SK-N-DZ (cell line): ENCODE measurements at regions not wholly inside any gene's neighbourhood (a gene's known extent, or its start where the extent isn't known, plus 50 kb on each side); places are given as distances from the start of the nearest gene placed in this dataset.

Experiments used
- DNase-seq: peaks from one replicate; pipeline ENCODE4 v3.0.0-alpha.2; 2015; ENCODE audit warnings: low spot score

DNA sequence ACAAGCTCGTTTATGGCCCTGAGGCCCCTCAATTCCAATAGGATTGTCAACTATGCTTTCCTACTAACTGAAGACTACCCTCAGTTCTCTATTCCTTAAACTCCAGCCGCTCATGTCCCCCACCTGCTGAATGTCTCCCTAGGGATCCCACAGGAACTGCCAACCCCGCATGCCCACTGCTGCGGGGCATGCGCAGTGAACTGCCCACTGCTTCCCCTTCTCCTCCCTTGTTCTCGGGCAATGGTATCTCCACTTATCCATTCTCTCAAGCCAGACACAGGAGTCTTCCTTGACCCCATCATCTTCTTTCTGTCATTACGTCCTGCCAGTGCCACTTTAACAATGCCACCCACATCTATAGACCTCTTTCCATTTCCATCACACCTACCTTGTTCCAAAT is 90.0 kb downstream of the FGF18 start:
- no peak for DNase-seq

DNA sequence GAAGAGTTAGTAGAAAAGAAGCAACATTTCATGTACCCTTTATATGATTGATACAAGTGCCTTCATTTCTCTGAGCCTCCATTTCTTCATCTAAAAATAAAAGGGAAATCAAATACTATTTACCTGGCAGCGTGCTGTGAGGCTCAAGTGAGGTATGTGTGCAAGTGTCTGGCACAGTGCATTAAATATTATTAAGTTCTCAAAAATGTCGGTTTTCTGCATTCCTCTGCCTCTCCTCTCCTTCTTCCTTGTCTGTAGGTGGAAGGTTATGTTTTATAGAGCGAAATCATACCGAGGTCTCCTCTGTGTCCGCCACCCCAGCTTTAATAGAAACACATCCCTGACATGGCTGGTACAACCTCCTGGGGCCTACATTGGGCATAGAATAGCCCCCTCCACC is 93.0 kb downstream of the FGF18 start:
- no peak for DNase-seq

DNA sequence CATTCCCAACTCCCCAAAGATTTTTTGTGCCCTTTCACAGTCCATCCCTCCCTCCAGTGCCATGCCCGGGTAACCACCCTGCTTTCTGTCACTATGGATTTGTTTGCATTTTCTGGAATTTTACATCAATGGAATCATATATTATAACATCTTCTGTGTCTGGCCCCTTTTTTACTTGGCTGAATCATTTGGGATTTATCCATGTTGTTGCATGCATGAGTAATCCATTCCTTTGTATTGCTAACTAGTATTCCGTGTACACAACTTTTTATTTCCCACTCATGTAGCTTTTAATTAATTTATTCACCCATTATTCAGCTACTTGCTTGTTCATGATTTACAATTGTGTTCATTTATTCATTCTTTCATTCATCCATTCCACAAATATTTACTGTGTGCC is 94.1 kb downstream of the FGF18 start:
- no peak for DNase-seq

DNA sequence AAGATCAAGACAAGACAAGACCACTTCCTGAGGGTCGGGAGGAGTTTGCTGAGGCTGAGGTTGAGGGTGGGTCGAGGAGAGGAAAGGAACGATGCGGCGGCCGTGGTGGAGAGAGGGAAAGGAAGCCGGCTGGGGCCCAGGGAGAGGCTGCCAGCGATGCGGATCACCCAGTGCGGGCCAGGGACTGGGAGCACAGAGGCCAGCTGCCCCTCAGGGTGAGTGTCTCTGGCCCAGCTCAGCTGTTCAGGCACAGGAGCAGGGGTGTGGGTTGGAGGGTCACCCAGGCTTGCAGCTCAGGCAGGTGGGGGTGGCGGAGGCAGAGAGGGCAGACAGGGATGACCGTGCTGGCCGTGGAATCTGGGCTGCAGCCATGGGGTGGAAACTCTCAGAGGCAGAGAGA is 99.5 kb downstream of the FGF18 start:
- no peak for DNase-seq

DNA sequence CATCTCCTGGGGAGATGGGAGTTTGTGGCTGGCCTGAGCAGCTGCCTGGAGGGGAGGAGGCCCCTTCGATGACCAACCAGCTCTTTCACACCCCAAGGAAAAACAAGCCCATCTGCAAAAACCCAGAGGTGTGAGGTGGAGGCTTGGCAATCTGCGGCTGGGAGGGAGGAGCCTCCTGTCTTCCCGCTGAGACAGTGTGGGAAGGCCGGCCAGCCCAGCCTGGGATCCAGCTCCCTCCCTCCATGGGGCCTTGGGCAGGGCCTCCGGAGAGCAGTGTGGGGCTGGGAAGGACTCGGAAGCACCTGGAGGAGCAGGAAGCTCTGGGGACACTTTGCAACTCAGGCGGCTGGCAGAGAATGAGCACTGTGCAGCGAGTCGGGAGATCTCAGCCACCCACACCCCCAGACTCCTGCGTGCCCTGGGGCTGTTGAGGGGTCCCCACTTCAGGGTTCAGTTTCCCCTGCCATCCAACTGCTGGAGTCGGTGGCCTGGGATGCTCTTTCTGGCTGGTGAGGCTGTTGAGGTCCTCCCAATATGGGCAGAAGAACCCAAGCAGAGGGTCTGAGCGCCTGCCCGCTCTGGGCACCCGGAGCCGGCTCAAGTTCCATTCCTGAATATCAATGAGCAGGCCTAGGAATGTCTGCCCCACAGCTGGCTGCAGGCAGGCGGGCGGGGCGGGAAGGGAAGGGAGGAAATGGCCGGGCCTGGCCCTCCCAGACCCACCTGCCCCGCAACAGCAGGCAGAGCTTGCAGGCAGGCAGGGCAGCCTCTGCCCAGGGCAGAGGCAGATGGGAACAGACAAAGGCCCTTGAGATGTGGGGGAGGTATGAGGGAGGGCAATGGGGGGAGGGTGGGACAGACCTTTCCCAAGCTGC is 101.1 kb downstream of the FGF18 start:
- peak; percentile 33 for DNase-seq

DNA sequence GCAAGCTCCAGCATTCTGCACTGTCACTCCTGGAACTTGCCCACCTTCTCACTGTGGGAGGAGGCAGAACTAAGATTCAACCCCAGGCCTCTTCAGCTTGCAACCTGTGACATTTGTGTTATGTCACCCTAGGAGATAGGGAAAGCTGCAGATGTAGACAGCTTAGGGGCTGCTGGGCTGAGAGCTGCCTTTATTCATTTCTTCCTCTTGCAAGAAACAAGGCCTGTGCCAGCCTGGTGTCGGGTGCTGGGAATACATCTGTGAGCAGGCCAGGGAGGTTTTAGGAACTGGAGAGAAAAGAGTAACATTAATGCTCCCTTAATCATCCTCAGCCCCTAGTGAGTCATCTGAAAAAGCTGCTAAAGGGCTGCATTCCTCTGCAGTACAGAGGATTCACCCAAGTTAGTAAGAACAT is 101.8 kb downstream of the FGF18 start:
- DNase-seq = no peak

DNA sequence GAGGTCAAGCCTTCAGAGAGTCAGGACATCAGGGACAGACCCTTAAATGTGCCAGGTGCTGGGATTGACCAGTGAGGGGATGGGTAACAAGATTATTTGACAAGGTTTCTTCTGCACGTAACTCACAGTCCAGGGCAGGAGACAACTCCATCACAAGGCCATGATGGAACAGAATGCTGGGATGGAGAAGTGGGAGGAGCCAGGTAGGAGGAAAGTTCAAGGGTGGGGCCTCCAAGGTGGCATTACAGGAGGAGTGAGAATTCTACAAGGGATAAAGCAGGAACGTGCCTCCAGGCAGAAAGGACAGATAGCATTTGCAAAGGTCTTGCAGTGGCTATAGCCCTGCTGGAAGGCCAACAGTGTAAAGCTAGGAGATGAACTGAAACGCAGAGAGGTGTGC is 102.2 kb downstream of the FGF18 start:
- DNase-seq = no peak

DNA sequence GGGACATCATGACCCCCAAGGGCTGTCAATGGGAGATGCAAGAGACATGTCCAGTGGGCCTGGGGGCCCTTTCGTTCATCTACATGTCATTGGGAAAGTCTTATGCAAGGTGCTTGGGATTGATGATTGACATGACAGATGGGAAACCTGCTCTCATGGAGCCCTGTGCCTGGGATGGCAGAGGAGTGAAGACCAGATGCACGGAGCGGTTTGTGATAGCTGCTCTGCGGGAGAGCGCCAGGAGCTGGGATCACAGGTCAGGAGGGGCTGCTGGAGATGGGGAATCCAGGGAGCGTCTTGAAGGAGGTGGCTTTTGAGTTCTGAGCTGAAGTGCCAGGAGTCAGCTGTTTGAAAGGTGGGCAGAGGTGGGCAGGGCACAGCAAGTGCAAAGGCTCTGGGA is 104.3 kb downstream of the FGF18 start:
- DNase-seq = peak; percentile 28

DNA sequence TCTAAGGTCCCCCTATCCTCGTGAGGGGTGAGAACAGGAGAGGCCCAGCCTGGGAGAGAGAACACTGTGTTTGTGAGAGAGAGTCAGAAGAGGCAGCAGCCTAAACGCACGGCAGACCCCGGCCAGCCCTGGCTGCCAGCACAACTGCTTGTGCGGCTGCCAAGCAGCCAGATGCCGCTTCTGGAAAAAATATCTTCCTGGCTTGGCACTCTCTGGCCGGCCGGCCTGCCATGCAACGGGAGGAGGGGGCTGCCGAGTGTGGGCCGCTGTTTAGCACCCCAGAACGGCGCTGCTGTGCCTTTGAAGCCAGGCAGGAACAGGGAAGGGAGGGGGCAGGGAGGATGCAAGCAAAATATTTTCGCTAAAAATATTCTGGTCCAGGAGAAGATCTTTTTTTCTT is 105.0 kb downstream of the FGF18 start:
- no peak for DNase-seq

DNA sequence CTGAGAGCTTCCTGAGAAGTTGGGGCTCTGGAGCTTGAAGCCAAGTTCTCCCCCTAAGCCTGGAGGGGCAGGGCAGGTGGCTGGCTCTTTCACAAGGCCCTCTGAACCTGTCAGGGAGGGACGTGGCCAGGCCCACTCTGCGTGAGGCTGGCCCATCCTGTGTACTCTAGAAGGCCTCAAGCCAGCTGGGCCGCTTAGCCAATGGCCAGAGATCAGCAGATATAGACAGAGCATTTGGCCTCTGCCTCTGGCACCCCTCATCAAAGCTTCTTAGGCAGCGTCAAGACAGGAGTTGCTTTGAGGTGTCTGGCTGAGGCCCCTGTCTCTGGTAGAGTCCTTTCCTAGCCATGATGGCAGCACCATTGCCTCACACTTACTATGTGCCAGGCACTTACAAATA is 105.6 kb downstream of the FGF18 start:
- peak; percentile 46 for DNase-seq

DNA sequence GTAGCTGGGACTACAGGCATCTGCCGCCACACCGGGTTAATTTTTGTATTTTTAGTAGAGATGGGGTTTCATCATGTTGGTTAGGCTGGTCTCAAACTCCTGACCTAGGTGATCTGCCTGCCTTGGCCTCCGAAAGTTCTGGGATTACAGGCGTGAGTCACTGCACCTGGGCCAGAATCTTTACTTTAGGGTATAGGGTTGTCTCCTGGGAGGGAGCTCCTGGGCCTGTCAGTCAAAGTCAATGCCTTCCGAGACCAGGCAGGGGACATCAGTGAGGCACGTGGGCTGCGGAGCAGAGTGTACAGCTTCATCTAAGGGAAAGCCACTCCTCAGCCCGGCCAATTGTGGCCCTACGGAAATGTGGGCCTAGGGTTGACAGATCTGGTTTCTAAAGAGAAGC is 108.6 kb downstream of the FGF18 start:
- no peak for DNase-seq

DNA sequence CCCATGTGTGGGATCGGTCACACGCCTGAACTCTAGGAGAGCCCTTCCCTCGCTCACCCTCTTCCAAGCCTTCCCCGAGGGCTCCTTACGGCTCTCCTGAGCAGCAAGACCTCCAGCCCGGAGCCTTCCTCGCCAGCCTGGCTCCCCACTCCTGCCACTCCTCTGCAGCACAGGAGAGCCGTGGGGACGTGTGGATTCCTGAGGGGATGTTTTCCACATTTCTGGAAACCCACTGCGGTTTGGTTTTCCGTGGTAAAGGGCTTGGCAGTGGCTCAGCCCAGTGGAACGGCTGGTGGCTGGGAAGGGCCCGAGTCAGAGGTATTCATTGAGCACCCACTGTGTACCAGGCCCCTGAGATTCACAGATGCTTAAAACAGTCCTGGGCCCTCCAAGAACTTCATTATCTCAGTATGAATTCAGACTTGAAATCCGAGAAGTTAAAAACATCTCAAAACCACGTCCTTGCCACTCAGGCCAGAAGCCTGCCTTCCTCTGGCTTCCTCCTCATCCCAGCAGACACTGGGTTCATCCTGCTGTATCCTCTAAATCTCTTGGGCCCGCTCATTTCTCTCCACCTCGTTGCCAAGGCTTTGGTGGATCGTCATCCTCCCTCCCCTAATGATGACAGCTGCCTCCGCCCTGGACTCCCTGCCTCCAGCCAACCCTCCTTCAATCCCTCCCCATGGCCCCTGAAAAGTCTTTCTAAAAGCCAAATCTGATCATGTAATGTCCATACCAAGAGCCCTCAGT is 109.6 kb downstream of the FGF18 start:
- no peak for DNase-seq

DNA sequence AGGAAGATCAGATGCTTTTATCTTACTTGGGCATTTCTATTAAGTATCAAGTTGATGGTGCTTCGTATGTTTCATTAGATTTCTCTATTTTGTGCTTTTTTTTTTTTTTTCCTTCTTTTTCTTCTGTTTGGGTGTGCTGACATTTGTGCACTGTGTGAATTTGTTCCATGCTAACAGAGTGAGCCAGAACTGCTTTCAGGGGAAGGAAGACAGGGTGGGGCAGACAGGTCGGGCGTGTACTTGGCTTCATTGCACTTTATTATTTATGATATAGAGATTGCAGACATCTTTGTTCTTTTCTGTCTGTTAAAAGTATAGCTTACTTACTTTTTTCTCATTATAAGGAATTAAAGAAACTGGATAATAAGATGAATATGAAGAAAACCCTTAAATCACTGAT is 112.2 kb downstream of the FGF18 start:
- DNase-seq = no peak

DNA sequence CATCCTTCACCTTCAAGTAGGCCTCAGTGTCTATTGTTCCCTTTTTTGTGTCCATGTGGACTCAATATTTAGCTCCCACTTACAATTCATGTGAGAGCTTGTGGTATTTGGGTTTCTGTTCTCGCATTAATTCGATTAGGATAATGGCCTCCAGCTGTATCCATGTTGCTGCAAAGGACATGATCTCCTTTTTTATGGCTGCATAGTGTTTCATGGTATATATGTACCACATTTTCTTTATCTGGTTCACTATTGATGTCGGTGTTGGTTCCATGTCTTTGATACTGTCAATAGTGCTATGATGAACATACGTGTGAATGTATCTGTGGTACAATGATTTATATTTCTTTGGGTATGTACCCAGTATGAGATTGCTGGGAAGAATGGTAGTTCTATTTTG is 113.7 kb downstream of the FGF18 start:
- no peak for DNase-seq

DNA sequence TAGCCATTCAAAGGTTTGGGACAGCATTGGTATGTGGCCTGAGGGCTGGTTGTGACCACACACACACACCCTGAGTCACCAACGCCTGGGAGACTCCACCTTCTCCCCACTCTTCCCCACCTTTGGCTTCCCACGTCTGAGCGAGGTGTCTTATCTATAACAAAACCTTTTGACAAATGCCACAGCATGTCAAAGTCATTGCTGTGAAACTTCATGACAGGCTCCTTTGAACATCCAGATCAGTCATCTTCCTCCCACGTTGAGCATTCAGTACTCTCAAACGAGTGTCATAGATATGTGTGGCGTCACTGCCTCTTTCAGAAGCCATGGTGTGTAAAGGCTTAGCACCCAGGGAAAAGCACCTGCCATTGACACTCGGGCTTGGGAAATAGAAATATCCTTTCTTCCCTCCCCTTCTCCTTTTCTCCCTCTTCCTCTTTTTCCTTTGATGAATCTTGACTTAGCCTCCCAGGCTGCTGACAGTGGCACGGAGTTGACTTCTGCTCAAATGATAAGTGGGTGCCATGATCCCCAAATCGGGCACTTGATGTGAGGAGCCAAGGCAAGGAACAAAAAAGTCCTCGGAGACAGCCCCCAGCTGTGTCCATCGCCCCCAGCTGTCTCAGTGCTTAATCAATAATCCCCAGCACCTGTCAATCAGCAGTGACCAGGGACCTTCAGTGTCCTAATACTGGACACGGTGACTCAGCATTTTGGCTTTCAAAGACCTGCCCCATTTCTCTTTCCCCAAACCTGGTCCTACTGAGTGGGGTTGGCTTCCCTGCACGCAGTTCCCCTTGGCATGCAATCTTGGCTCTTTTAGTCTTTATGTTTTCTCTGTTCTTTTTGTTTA is 114.8 kb downstream of the FGF18 start:
- no peak for DNase-seq

DNA sequence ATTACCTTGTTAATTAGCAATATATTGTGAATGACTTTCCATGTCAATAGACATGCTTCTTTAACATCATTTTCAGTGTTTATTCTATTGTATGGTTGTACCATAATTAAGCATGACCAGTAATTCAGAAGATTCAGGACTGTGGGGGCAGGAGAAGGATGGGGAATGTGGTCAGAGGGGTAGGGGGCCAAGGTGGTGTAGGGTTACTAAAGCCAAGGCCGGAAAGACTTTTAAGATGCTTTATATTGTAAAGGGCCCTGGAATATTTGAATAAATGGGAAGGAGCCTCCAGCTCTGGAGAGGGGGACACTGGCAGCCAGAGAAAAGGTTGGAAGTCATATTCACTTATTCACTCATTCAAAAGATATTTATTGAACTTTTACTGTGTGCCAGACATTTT is 115.7 kb downstream of the FGF18 start:
- DNase-seq = no peak

DNA sequence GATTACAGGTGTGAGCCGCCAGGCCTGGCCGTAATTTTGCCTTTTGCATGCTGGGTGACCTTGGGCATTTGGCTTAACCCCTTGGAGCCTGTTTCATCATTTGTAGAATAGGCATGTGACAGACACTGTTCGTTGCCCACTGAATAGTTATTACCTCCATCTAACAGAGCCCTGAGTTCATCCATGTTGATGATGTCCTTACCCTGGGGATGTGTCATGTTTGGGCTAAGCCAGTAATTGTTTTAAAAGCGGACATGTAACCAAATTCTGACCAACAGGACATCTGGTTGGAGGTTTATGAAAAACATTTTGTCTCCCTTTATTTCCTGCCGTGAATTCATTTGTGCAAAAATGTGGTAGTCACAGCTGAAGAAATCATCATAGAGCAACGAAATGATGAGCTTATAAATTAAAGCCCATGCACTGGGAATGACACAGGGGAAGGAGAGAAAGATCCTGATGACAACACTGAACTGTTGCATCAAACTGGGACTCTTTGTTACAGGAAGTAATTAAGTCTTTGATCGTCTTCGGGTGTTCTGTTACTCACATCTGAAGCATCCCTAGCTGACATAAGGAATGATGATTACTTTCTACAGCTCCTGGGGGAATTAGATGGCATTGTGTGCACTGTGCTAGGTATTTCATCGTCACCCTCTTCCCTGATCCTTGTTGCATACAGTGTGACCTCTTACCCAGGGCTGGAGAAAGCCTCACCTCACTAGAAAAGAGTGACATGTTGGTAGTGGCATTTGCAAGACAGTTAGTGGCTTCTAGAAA is 117.8 kb downstream of the FGF18 start:
- DNase-seq = no peak

DNA sequence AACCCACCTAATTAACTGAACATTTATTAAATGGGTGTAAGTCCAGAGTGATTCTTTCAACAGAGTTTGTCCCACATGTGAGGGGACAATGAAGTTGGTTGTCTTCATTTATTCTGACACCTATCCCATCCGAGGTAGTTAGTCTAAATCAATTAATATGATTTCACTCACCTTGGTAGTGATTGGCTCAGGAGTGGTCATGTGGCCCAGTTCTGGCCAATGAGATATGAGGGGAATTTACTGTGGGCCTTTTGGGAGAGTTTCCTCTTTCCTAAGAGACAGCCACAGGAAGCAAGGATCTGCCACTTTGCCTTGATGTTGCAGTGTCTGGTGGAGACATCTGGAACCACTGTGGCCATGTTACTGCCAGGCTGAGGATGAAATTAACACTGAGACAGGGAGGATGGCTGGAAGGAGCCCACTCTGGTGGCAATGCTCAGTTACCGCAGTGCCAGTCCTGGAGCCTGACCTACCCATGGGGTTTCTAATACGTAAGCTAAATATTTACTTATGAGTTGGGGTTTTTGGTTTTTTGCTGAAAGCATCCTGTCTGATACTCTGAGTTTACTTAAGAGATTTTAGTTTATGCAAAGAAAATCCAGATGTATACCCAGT is 118.6 kb downstream of the FGF18 start:
- no peak for DNase-seq

DNA sequence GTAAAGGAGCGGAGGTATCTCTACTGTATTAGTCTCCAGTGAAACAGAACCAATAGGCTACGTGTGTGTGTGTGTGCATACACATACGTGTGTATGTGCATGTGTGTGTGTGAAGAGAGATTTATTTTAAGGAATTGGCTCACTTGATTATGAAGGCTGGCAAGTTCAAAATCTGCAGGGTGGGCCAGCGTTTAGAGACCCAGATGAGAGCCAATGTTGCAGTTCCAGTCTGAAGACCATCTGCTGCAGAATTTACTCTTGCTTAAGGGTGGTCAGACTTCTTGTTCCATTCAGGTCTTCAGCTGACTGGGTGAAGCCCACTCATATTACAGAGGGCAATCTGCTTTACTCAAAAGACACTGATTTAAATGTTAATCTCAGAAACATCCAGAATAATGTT is 119.2 kb downstream of the FGF18 start:
- DNase-seq = no peak

DNA sequence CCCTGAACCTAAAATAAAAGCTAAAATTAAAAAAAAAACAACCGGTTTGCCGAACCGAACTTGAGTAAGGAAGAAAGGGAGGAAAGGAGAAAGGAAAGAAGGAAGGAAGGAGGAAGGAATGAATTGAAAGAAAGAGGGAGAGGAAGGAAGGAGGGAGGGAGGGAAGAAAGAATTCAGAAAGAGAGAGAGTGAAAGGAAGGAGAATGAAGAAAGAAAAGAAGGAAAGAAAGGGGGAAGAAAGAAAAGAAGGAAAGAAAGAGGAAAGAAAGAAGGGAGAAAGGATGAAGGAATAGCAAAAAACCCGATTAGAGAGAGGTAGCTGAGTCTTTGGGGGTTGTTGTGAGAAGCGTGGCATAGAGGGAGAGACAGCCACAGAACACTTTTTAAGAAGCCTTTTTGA is 121.4 kb downstream of the FGF18 start:
- no peak for DNase-seq

DNA sequence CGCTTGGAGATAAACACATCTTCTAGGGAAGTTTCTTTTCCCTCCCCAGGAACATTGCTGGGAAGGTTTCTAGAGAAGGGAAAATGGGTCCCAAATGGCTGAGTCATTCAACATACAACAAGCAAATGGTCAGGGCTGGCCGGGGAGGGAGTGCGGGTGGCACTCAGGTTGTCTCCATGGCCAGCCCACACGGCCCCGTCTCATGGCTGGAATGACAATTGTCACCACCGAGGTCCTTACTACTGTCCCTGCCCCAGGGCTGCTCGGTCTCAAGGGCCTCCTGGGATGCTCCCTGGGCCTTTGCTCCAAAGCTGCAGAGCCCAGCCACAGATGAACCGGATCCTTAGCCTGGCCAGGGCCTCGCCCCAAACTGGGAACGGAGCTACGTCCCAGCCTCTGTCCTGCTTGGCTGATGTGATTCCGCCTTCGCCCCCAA is 121.9 kb downstream of the FGF18 start:
- DNase-seq = no peak
